DMS 273 (cell line): ENCODE measurements at regions not wholly inside any gene's neighbourhood (a gene's known extent, or its start where the extent isn't known, plus 50 kb on each side); places are given as distances from the start of the nearest gene placed in this dataset.

Source experiments
- DNase-seq: peaks from one replicate; lab custom pipeline; 2025; ENCODE audit not compliant: unreplicated experiment; lab: John Stamatoyannopoulos, UW

DNA sequence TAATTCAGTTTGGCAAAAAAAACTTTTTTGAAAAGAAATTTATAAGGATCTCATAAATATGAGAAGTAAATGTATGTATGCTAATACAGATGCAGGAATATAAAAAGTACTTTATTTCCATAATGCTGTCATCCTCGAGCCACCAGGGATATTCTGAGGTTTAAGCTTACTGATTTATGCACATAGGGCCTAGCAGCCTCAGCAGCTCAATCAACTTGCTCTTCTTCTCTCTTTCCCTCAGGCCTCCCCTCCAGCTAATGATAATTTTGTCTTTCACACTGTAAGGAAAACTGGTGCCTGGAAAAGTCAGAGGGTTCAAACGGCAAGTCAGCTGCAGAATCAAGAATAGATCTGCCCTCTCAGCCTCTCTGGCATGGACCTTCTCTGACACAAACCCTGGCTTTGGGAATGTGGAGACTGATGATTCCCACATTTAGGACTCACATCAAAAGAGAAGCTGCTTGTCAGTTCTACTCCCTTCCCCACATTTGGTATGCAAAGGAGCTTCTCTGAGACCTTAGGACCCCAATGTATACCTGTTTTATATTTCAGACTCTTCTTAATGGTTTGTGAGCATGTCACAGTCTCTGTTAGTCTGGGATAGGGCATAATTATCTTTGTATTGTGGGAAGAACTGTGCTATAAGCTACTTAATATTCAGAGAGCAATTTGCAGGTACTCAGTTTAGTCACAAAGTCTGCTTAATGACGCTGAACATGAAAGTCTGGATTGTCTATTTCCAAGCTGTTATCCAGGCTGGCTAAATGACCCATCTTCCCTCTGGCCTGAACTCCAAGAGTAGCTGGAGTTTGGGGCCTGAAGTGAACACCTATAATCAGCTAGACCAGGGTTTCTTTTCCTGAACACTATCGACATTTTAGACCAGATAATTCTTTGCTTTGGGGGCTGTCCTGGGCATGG, 52.1 kb upstream of the DIPK1A start:
- DNase-seq = peak; percentile 14

DNA sequence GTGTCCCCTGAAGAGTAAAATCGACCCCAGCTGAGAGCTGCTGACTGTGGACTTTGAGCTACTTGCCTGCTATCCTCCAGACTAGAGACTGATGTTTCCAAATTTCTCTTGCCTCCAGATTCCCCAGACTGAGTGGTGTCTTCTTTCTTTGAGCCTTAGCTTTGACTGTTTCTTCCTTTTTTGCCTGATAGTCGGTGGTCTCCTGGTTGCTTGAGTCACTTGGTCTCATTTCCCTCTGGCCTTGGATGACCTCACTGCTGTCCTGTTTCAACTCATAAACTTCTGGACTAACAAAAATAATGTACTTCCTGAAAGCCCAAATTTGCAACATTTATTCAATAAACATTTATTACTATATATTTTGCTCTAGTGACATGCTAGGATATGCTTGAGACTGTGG, 52.9 kb upstream of the DIPK1A start:
- no peak for DNase-seq

DNA sequence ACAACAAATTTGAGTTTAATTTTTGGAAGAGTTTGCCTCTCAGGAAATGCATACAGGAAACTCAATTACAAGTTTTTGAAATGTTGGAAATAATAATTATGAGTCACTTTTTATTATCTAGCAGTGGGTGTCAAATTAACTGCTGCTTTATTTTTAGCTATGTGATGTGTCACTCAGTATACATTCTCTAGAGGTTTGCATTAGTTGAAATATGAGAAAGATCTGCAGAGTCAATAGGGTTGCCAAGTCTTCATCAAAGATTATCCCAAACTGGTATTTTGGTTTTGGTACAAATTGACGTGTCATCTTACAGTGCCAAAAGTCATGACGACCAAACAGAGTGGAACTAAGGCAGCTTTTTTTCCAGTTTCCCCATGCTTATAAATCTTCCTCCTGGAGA, 54.3 kb upstream of the DIPK1A start:
- no peak for DNase-seq

DNA sequence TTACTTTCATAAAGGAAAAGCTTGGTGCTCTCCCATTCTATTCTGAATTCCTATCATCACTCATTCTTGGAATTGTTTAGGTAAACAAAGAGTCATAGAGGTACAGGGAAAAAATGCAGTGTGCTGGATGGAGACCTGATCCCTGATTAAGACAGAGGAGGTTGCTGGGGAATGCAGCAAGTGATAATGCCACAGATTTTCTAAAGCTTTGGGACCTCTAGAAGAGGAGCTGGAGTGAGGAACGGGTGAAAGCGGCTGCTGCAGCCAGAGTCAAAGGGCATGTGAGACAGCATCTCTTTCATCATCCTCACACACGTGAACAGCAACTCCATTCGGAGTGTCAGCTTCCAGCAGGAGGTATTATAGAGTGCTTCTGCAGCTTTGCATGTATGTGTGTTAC, 54.9 kb upstream of the DIPK1A start:
- no peak for DNase-seq

DNA sequence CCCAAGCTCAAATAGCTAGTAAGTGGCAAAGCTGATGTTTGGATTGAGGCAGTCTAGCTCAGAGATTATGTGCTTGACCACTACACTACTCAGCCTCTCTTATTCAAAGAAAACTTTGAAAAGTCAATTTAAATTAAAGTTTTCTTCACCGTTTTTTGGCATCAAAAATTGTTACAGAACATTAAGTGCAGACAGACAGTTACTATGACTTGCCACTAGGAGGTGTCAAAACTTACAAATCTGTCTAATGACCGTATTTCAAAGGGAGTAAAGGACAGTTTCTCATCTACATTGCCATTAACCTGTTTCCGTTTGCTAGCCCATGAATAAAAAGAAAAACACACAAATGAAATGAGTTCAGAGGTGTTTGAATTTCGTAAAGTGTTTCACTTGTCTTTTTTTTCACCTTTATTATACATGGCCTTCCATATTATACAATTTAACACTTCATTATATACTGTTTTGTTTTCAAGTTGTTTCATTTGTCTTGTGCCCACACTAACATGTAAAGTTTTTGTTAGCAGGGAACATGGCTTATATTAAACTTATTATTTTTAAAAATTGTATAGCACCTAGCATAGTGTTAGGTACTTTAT, 57.4 kb upstream of the MTF2 start:
- peak; percentile 74 for DNase-seq

DNA sequence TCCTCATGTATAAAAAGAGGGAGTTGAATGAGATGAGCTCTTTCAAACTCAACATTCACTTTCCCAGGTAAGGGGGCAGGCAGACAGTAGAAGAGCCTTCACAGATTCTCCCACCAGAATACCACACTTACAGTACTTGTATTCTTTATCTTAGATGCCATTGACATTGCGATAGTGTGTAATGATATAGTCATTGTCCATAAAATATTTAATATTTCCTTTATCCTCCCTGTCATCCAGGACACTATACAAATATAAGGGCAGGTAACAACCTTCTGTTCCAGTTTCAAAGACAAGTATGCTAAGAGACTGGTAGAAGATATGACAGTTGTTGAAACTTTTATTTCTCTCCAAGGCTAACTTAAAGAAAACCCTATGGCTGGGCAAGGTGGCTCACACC, 56.5 kb upstream of the MTF2 start:
- DNase-seq = no peak

DNA sequence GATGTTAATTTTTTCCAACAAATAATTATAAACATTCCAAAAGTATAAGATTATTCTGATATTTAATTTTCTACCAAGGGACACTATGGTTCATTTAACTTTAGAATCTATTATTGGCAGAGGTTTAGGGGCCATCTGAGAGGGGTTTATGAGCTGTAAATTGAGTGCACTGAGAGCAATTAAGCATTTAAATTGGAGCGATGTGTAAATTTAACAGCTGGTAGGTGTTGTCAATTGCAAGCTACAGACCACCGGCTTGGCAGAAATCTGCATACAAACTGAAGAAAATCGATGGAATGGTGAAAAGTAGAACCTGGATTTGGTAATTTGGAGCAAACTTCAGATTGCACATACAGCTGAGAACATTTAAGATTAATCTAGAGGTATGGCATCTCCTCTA, 55.8 kb upstream of the MTF2 start:
- DNase-seq = peak; percentile 58

DNA sequence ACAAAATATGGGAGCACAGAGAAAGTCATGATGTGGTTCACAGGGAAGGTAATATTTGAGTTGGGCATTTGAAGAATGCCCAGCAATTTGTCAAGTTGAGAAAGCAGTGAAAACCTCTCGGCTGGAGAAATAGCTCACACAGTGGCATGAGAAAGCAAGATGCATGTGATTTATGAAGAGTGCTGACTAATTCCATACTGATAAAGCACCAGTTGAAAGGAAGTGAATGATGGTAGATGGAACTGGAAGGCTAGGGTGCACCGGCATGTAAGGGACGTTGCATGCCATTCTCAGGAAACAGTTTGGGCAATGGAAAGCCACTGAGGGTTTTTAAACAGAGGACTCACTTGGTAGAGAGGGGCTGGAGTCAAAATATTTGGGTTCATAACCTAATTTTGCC, 53.5 kb upstream of the MTF2 start:
- no peak for DNase-seq

DNA sequence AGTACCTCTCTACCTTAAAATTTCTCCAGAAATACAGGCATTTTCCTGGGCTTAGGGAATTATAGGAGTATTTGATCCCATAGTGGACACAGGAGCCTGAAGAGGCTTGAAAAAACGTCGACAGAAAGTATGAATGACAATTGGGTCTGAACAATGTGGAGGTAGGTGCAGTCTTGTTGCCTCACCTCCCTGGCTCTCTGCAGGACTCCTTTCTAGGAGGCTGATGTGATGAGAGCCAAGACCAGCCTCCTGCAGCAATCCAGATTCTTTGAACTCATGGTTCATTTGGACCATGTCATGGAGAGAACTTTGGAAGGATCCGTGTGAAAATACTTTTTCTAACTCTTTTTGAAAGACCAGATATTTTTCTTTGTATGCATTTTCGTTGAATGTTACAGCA, 50.5 kb upstream of the MTF2 start:
- DNase-seq = no peak
